Thyroid gland (tissue), 4 donors: ENCODE measurements at regions not wholly inside any gene's neighbourhood (a gene's known extent, or its start where the extent isn't known, plus 50 kb on each side); places are given as distances from the start of the nearest gene placed in this dataset.

Experiments used
- DNase-seq, 2 donors: peaks; one replicate each; pipeline ENCODE4 v3.0.0-alpha.2; 2019
- H3K27ac ChIP-seq, 3 donors: fragments of 200-600 bp; sonication (generic); 1 replicate in 2 of 3; 2 replicates in 1 of 3; pipeline ENCODE4 v1.5.1; 2016 to 2019; ENCODE audit warnings: mild to moderate bottlenecking in 1 of 3, moderate library complexity in 1 of 3
- H3K27me3 ChIP-seq: fragments of 200-600 bp; sonication (generic); one replicate; pipeline ENCODE4 v1.5.1; 2019
- H3K36me3 ChIP-seq, 2 donors: fragments of 200-600 bp; sonication (generic); one replicate each; pipeline ENCODE4 v1.5.1; 2016 to 2019
- H3K4me1 ChIP-seq, 2 donors: fragments of 200-600 bp; sonication (generic); one replicate each; pipeline ENCODE4 v1.5.1; 2017 to 2019
- H3K4me3 ChIP-seq, 3 donors: fragments of 200-600 bp; sonication (generic); replicated peaks in 1 of 3; 1 replicate in 2 of 3; 2 replicates in 1 of 3; pipeline ENCODE4 v1.5.1; 2016; ENCODE audit warnings: mild to moderate bottlenecking in 1 of 3
- H3K9me3 ChIP-seq: fragments of 200-600 bp; sonication (generic); one replicate; pipeline ENCODE4 v1.5.1; 2017
- POLR2A ChIP-seq, 2 donors: fragments of 450-650 bp; IDR thresholded peaks; one replicate each; pipeline ENCODE4 v1.6.1; 2017; ENCODE audit warnings: antibody characterized with exemption in 2 of 2, mild to moderate bottlenecking in 2 of 2, moderate library complexity in 1 of 2
- WGBS, 2 donors: methylation state at CpG; one replicate each; pipeline ENCODE4 v1.1.5; 2017; 5-methylcytosine and 5-hydroxymethylcytosine counted together
- intact Hi-C: fragments of 100-400 bp; cut with DNase I; formaldehyde crosslinking; loops from one replicate; pipeline ENCODE4 v1.15.1; 2023
- TF ChIP-seq, protein P1 (sequence below), 6 experiments: fragments of 200-600 bp in 3 of 6; fragments of 450-650 bp in 3 of 6; sonication (generic) in 3 of 6; IDR thresholded peaks; one replicate each; pipeline ENCODE4 v1.5.1; 2016 to 2019; ENCODE audit warnings: antibody characterized with exemption in 6 of 6, mild to moderate bottlenecking in 2 of 6, inconsistent platforms in 1 of 6, moderate library complexity in 1 of 6

DNA sequence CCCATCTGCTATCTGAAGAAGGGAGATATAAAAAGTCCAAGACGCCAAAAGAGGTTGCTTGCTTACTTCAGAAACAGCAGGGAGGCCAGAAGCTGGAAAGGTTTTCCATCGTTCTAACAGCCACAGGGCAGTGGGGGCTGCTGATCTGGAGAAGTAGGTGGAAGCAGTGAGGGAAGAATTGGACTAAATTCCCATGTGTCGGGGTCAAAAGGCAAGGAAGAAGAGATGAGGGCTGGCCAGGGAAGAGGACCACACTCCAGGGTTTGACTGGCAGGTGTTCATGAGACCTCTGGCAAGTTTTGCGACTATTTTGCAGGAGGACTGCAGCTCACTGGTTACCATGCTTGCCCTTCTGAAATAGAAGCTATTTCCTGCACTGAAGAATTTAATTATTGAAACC is 91.0 kb downstream of the SCG2 start:
- Histone ChIP-seq H3K36me3 (no peaks in the 10 kb centered on the region), H3K4me3 (no peak overlapping the region), H3K27ac (no peak overlapping the region), H3K4me1 (no peaks in the 10 kb centered on the region), H3K27me3 (no peaks in the 10 kb centered on the region), H3K9me3 (no peaks in the 10 kb centered on the region)
- no peak for DNase-seq
- WGBS, 2 donors = 70 to 78% methylated on average over 4 of the region's 4 CpGs
- no peak for TF ChIP-seq POLR2A (IDR thresholded peaks at IDR 0.05)
- TF ChIP-seq, protein P1, sequence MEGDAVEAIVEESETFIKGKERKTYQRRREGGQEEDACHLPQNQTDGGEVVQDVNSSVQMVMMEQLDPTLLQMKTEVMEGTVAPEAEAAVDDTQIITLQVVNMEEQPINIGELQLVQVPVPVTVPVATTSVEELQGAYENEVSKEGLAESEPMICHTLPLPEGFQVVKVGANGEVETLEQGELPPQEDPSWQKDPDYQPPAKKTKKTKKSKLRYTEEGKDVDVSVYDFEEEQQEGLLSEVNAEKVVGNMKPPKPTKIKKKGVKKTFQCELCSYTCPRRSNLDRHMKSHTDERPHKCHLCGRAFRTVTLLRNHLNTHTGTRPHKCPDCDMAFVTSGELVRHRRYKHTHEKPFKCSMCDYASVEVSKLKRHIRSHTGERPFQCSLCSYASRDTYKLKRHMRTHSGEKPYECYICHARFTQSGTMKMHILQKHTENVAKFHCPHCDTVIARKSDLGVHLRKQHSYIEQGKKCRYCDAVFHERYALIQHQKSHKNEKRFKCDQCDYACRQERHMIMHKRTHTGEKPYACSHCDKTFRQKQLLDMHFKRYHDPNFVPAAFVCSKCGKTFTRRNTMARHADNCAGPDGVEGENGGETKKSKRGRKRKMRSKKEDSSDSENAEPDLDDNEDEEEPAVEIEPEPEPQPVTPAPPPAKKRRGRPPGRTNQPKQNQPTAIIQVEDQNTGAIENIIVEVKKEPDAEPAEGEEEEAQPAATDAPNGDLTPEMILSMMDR (IDR thresholded peaks at IDR 0.05) = no peak
- intact Hi-C loops = no loop called here

DNA sequence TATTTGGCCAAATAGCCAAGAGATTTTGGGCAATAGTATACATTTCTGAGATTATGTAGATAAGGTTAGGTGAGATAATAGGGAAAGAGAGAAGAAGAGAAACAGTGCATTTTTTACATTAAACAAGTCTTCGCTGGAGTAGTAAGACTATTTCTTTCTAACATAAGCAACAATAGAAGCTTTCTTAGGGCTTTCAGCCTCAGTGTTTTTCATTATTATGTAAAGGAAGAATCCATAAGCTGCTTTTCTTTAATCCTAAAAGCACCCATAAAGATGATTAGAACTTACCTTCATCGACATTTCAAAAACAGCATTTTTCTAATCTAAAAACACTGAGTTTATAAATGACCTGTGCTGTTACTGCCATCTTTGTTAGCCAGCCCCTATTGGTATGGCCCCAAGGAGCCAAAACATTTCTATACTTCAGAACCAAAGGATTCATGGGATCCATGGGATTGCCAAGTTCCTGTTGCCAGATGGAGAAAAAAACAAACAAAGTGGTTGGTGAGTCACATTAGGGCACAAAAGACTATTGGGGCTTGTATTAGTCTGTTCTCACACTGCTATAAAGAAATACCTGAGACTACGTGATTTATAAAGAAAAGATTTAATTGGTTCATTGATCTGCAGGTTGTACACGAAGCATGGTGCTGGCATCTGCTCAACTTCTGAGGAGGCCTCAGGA is 88.2 kb downstream of the SCG2 start:
- Histone ChIP-seq H3K9me3 (no peaks in the 10 kb centered on the region), H3K4me3 (no peak overlapping the region), H3K36me3 (no peaks in the 10 kb centered on the region), H3K4me1 (no peaks in the 10 kb centered on the region), H3K27ac (no peak overlapping the region), H3K27me3 (no peaks in the 10 kb centered on the region)
- intact Hi-C loops = no loop called here
- no peak for DNase-seq
- 86 to 94% methylated on average over 4 of the region's 4 CpGs for WGBS, 2 donors
- no peak for TF ChIP-seq POLR2A (IDR thresholded peaks at IDR 0.05)
- TF ChIP-seq, protein P1 (IDR thresholded peaks at IDR 0.05) = no peak

DNA sequence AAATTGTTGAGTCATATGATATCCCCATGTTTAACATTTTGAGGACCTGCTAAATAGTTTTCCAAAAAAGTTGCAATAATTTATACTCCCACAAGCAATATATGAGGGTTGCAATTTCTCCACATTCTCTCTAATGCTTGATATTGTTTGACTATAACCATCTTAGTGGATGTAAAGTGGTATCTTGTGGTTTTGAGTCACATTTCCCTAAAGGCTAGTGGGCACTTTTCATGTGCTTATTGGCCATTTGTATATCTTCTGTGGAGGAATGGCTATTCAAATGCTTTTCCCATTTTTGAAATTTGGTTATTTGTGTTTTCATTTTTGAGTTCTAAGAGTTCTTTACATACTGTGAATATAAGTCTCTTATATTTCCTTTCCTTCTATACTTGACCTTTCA is 82.7 kb downstream of the SCG2 start:
- Histone ChIP-seq H3K4me1 (no peaks in the 10 kb centered on the region), H3K4me3 (no peak overlapping the region), H3K36me3 (no peaks in the 10 kb centered on the region), H3K27ac (no peak overlapping the region), H3K9me3 (no peaks in the 10 kb centered on the region), H3K27me3 (no peaks in the 10 kb centered on the region)
- TF ChIP-seq, protein P1 (IDR thresholded peaks at IDR 0.05) = no peak
- TF ChIP-seq POLR2A (IDR thresholded peaks at IDR 0.05) = no peak
- intact Hi-C loops = no loop called here
- DNase-seq = no peak

DNA sequence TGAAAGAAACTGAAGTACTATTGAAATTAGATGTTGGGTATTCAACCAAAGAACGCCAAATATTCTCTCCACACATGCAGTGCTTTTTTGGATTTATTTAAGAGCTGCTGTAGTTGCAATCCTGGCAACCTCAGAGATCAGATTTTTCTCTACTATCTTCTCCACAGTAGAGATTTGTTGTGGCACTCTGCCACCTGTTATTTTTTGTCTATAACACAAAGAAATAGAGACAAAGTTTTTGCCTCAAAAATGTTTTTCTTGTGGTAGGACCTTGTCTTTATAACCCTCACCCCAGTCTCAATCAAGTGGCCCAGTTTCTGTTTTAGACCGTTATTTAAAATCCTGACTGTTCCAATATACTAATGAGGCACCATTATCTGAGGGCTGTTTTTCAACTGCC is 79.4 kb downstream of the SCG2 start:
- no peak for DNase-seq
- H3K27ac ChIP-seq = no peak overlapping the region
- intact Hi-C loops = no loop called here
- H3K27me3 ChIP-seq = no peaks in the 10 kb centered on the region
- no peaks in the 10 kb centered on the region for H3K4me1 ChIP-seq
- WGBS, 2 donors = 45 to 52% methylated on average over 2 of the region's 2 CpGs
- no peaks in the 10 kb centered on the region for H3K36me3 ChIP-seq
- TF ChIP-seq POLR2A (IDR thresholded peaks at IDR 0.05) = no peak
- TF ChIP-seq, protein P1 (IDR thresholded peaks at IDR 0.05) = no peak
- H3K4me3 ChIP-seq = no peak overlapping the region
- H3K9me3 ChIP-seq = no peaks in the 10 kb centered on the region

DNA sequence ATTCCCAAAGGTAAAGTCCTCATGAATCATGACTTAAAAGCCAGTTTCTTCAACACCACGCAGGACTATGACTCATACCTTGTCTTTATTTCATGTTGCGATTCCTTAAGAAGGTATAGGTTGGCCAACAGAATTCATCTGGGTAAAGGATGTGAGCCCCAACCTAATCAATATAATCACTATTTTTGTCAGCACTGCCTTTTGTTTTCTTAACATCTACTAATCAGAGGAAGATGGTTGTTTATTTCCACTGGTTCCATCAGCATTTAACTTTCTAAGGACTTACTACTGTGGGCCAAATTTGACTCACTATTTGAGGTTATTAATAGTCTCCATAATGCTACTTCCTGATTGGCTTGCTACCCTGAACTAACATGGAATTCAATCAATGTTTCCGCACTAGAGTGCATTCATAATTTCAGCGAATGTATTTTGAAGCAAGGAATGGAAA is 78.6 kb downstream of the SCG2 start:
- Histone ChIP-seq H3K27ac (no peak overlapping the region), H3K27me3 (no peaks in the 10 kb centered on the region)
- intact Hi-C loops = no loop called here

More for the DNA sequence above, 78.6 kb downstream of the SCG2 start:
- TF ChIP-seq POLR2A (IDR thresholded peaks at IDR 0.05) = no peak
- TF ChIP-seq, protein P1 (IDR thresholded peaks at IDR 0.05) = no peak
- no peaks in the 10 kb centered on the region for H3K9me3 ChIP-seq
- WGBS, 2 donors = 87 to 88% methylated on average over 4 of the region's 4 CpGs
- H3K4me1 ChIP-seq = no peaks in the 10 kb centered on the region
- no peaks in the 10 kb centered on the region for H3K36me3 ChIP-seq
- no peak overlapping the region for H3K4me3 ChIP-seq
- no peak for DNase-seq
